WTC11 (cell line): ENCODE measurements at regions not wholly inside any gene's neighbourhood (a gene's known extent, or its start where the extent isn't known, plus 50 kb on each side); places are given as distances from the start of the nearest gene placed in this dataset.
A peak's percentile ranks its signal among the peaks of the same experiment; 100 is the strongest.

Source experiments
- ATAC-seq: fragments of 200-7000 bp; cut with Tn5 transposase; 2 replicates; pipeline ENCODE4 v1.10.0; 2021; ENCODE audit warnings: mild to moderate bottlenecking, moderate library complexity
- CTCF ChIA-PET: fragments of 300-600 bp; sonication (Branson Sonifier 250); formaldehyde crosslinking; loops from one replicate; lab custom pipeline; 2021; ENCODE audit warnings: antibody characterized with exemption; lab: Charles Lee
- POLR2A ChIA-PET: fragments of 350-600 bp; sonication (Branson Sonifier 250); formaldehyde crosslinking; loops from one replicate; lab custom pipeline; 2021; ENCODE audit warnings: antibody characterized with exemption; lab: Charles Lee
- DNase-seq: peaks from one replicate; pipeline ENCODE4 v3.0.0; 2021; ENCODE audit warnings: low spot score
- H3K27ac Mint-ChIP-seq: 2 replicates; pipeline ENCODE4 v1.8.0; 2021; ENCODE audit warnings: mixed read lengths
- H3K27me3 Mint-ChIP-seq: 2 replicates; pipeline ENCODE4 v1.8.0; 2021; ENCODE audit warnings: low read depth, mild to moderate bottlenecking, moderate library complexity, mixed read lengths
- H3K36me3 Mint-ChIP-seq: 2 replicates; pipeline ENCODE4 v1.8.0; 2021; ENCODE audit warnings: mixed read lengths
- H3K4me1 Mint-ChIP-seq: 2 replicates; pipeline ENCODE4 v1.8.0; 2022; ENCODE audit warnings: mixed read lengths
- H3K4me3 Mint-ChIP-seq: 2 replicates; pipeline ENCODE4 v1.8.0; 2021; ENCODE audit warnings: mild to moderate bottlenecking, moderate library complexity, mixed read lengths
- H3K9me3 Mint-ChIP-seq: 2 replicates; pipeline ENCODE4 v1.8.0; 2021; ENCODE audit warnings: mixed read lengths
- CBFB ChIP-seq: sonication (generic); formaldehyde crosslinking; IDR thresholded peaks from 2 replicates; pipeline ENCODE4 v1.8.1; 2022; ENCODE audit warnings: mild to moderate bottlenecking, low read depth, missing genetic modification reagents
- CREB1 ChIP-seq: sonication (generic); formaldehyde crosslinking; IDR thresholded peaks from 2 replicates; pipeline ENCODE4 v1.8.0; 2023; ENCODE audit warnings: mild to moderate bottlenecking, missing genetic modification reagents
- FOXJ3 ChIP-seq: sonication (generic); formaldehyde crosslinking; IDR thresholded peaks from 2 replicates; pipeline ENCODE4 v1.9.0; 2021; ENCODE audit warnings: missing genetic modification reagents, mild to moderate bottlenecking, borderline replicate concordance
- FOXK1 ChIP-seq: sonication (generic); formaldehyde crosslinking; IDR thresholded peaks from 2 replicates; pipeline ENCODE4 v1.8.0; 2022; ENCODE audit warnings: mild to moderate bottlenecking, moderate library complexity, missing genetic modification reagents
- MXD4 ChIP-seq: fragments of 250-450 bp; sonication (Bioruptor Pico); IDR thresholded peaks from 2 replicates; pipeline ENCODE4 v1.8.0; 2021; ENCODE audit warnings: mild to moderate bottlenecking, moderate library complexity, borderline replicate concordance
- NR2C2 ChIP-seq: sonication (generic); formaldehyde crosslinking; IDR thresholded peaks from 2 replicates; pipeline ENCODE4 v1.8.0; 2022; ENCODE audit warnings: mild to moderate bottlenecking, missing genetic modification reagents
- OVOL2 ChIP-seq: fragments of 250-450 bp; sonication (Bioruptor Pico); IDR thresholded peaks from 2 replicates; pipeline ENCODE4 v1.9.0; 2021; ENCODE audit warnings: mild to moderate bottlenecking, borderline replicate concordance
- SMAD3 ChIP-seq: sonication (generic); formaldehyde crosslinking; IDR thresholded peaks from 2 replicates; pipeline ENCODE4 v1.8.0; 2022; ENCODE audit warnings: missing genetic modification reagents, mild to moderate bottlenecking, borderline replicate concordance
- SOX15 ChIP-seq: fragments of 250-450 bp; sonication (Bioruptor Pico); IDR thresholded peaks from 2 replicates; pipeline ENCODE4 v1.9.0; 2021; ENCODE audit warnings: mild to moderate bottlenecking
- TEAD1 ChIP-seq: sonication (generic); formaldehyde crosslinking; IDR thresholded peaks from 2 replicates; pipeline ENCODE4 v1.8.0; 2022; ENCODE audit warnings: mild to moderate bottlenecking, missing genetic modification reagents
- ZNF121 ChIP-seq: sonication (generic); formaldehyde crosslinking; IDR thresholded peaks from 2 replicates; pipeline ENCODE4 v1.8.0; 2023; ENCODE audit warnings: missing genetic modification reagents
- ZNF219 ChIP-seq: sonication (generic); formaldehyde crosslinking; IDR thresholded peaks from 2 replicates; pipeline ENCODE4 v1.8.0; 2023; ENCODE audit warnings: missing genetic modification reagents, mild to moderate bottlenecking, borderline replicate concordance
- ZNF232 ChIP-seq: sonication (generic); formaldehyde crosslinking; IDR thresholded peaks from 2 replicates; pipeline ENCODE4 v1.8.0; 2022; ENCODE audit warnings: mild to moderate bottlenecking, missing genetic modification reagents
- TF ChIP-seq, protein P1 (sequence below): fragments of 250-450 bp; sonication (Bioruptor Pico); conservative IDR thresholded peaks from 2 replicates; pipeline ENCODE4 v1.9.0; 2021; ENCODE audit warnings: mild to moderate bottlenecking
- TF ChIP-seq, protein P2 (sequence below): sonication (generic); formaldehyde crosslinking; IDR thresholded peaks from 2 replicates; pipeline ENCODE4 v1.8.1; 2022; ENCODE audit warnings: missing genetic modification reagents, borderline replicate concordance
- TF ChIP-seq, protein P3 (sequence below): sonication (generic); formaldehyde crosslinking; conservative IDR thresholded peaks from 2 replicates; pipeline ENCODE4 v1.8.1; 2022; ENCODE audit warnings: mild to moderate bottlenecking, missing genetic modification reagents
- TF ChIP-seq, protein P4 (sequence below): sonication (generic); formaldehyde crosslinking; IDR thresholded peaks from 2 replicates; pipeline ENCODE4 v1.8.1; 2022; ENCODE audit warnings: low read depth, missing genetic modification reagents, borderline replicate concordance
- TF ChIP-seq, protein P5 (sequence below): fragments of 250-450 bp; sonication (Bioruptor Pico); IDR thresholded peaks from 2 replicates; pipeline ENCODE4 v2.1.2; 2022; ENCODE audit warnings: mild to moderate bottlenecking, moderate library complexity
- TF ChIP-seq, protein P6 (sequence below): sonication (generic); formaldehyde crosslinking; IDR thresholded peaks from 2 replicates; pipeline ENCODE4 v1.8.1; 2023; ENCODE audit warnings: mild to moderate bottlenecking, missing genetic modification reagents, moderate library complexity
- TF ChIP-seq, protein P7 (sequence below): sonication (generic); formaldehyde crosslinking; IDR thresholded peaks from 2 replicates; pipeline ENCODE4 v1.8.1; 2022; ENCODE audit warnings: low read depth, mild to moderate bottlenecking, moderate library complexity, missing genetic modification reagents, borderline replicate concordance
- TF ChIP-seq, protein P8 (sequence below): sonication (generic); formaldehyde crosslinking; IDR thresholded peaks from 2 replicates; pipeline ENCODE4 v1.8.1; 2022; ENCODE audit warnings: mild to moderate bottlenecking, moderate library complexity, missing genetic modification reagents
- TF ChIP-seq, protein P9 (sequence below): fragments of 250-450 bp; sonication (Bioruptor Pico); IDR thresholded peaks from 2 replicates; pipeline ENCODE4 v1.9.0; 2021; ENCODE audit warnings: mild to moderate bottlenecking

DNA sequence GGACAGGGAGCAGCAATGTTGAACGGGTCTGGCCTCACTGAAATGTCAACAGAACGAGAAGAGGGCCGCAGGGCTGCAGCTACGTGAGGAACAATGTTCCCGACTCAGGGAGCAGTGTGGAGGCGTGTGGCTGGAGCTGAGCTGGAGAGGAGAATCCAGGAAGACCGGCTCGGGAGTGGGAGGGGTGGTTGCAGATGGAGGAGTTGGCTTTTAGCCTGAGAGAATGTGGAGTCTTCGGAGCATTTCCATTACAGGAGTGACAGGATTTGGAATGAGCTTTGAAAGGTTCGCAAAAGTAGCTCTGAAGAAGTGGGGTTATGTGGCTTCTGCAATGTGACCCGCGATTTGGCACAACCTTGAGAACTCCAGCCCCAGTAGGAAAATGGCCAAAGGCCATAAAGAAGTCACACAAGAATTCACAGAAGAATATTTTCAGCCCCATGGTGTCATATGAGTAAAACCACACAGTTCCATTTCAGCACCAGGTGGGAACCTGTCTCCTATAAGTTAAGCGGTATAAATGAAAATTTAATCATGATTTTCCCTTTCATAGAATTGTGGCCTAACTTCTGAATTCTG lies 78.8 kb upstream of the NSMCE3 start:
- peak overlapping the region; percentile 39 for H3K27ac Mint-ChIP-seq
- H3K4me3 Mint-ChIP-seq, result no peak overlapping the region
- H3K4me1 Mint-ChIP-seq, result peaks cover 52% of the 10 kb centered on the region
- ChIA-PET POLR2A (interaction anchor here (0.5 kb wide), 1 partner anchor 186 kb away, joined by 7 read pairs; no protein-coding TSS in a partner anchor), CTCF (interaction anchor here (0.7 to 2.0 kb wide), 2 partner anchors 16 to 209 kb away, joined by 3 to 5 read pairs; no protein-coding TSS in a partner anchor)
- no peaks in the 10 kb centered on the region for H3K27me3 Mint-ChIP-seq
- no peaks in the 10 kb centered on the region for H3K9me3 Mint-ChIP-seq
- TF ChIP-seq, protein P1, sequence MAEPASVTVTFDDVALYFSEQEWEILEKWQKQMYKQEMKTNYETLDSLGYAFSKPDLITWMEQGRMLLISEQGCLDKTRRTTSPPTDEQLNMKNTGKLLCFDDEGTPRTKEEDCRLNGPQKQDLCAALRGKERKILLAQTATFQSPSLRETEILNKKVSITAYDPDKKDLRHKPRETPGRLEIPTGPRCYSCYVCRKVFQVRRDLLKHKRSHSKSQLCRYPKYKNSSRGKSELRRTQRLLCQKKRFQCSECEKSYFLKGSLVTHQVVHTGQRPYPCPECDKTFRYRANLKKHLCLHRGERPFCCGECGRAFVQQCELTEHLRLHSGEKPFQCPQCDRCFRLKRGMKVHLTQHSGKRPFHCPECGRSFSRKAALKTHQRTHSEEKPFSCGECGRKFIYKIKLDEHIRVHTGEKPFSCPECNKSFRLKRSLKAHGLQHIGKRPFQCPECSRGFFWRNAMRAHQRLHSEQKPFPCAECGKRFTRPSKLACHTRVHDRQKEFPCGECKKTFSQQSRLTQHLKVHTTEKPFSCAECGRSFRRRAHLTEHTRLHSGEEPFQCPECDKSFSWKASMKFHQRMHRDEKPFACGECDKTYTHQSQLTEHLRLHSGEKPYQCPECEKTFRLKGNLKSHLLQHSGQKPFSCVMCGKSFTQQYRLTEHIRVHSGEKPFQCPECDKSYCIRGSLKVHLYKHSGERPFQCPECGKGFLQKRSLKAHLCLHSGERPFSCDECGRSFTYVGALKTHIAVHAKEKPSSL (CRISPR knock-in tag), result no peak
- TF ChIP-seq, protein P2, sequence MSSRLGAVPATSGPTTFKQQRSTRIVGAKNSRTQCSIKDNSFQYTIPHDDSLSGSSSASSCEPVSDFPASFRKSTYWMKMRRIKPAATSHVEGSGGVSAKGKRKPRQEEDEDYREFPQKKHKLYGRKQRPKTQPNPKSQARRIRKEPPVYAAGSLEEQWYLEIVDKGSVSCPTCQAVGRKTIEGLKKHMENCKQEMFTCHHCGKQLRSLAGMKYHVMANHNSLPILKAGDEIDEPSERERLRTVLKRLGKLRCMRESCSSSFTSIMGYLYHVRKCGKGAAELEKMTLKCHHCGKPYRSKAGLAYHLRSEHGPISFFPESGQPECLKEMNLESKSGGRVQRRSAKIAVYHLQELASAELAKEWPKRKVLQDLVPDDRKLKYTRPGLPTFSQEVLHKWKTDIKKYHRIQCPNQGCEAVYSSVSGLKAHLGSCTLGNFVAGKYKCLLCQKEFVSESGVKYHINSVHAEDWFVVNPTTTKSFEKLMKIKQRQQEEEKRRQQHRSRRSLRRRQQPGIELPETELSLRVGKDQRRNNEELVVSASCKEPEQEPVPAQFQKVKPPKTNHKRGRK, result no peak
- TF ChIP-seq OVOL2 (no peak), CBFB (no peak), NR2C2 (CRISPR knock-in tag) (no peak), FOXK1 (no peak), FOXJ3 (no peak), TEAD1 (no peak), ZNF219 (CRISPR knock-in tag) (no peak), SOX15 (CRISPR knock-in tag) (no peak), MXD4 (CRISPR knock-in tag) (no peak), ZNF232 (CRISPR knock-in tag) (no peak)
- TF ChIP-seq, protein P3, sequence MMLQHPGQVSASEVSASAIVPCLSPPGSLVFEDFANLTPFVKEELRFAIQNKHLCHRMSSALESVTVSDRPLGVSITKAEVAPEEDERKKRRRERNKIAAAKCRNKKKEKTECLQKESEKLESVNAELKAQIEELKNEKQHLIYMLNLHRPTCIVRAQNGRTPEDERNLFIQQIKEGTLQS (CRISPR knock-in tag), result no peak
- TF ChIP-seq, protein P4, sequence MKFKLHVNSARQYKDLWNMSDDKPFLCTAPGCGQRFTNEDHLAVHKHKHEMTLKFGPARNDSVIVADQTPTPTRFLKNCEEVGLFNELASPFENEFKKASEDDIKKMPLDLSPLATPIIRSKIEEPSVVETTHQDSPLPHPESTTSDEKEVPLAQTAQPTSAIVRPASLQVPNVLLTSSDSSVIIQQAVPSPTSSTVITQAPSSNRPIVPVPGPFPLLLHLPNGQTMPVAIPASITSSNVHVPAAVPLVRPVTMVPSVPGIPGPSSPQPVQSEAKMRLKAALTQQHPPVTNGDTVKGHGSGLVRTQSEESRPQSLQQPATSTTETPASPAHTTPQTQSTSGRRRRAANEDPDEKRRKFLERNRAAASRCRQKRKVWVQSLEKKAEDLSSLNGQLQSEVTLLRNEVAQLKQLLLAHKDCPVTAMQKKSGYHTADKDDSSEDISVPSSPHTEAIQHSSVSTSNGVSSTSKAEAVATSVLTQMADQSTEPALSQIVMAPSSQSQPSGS, result no peak
- TF ChIP-seq, protein P5, sequence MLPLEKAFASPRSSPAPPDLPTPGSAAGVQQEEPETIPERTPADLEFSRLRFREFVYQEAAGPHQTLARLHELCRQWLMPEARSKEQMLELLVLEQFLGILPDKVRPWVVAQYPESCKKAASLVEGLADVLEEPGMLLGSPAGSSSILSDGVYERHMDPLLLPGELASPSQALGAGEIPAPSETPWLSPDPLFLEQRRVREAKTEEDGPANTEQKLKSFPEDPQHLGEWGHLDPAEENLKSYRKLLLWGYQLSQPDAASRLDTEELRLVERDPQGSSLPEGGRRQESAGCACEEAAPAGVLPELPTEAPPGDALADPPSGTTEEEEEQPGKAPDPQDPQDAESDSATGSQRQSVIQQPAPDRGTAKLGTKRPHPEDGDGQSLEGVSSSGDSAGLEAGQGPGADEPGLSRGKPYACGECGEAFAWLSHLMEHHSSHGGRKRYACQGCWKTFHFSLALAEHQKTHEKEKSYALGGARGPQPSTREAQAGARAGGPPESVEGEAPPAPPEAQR (CRISPR knock-in tag), result no peak
- DNase-seq (peak; percentile 42), ATAC-seq (peak; percentile 21; the same call in 1 of the 2 replicates)
- H3K36me3 Mint-ChIP-seq, result no peaks in the 10 kb centered on the region

DNA sequence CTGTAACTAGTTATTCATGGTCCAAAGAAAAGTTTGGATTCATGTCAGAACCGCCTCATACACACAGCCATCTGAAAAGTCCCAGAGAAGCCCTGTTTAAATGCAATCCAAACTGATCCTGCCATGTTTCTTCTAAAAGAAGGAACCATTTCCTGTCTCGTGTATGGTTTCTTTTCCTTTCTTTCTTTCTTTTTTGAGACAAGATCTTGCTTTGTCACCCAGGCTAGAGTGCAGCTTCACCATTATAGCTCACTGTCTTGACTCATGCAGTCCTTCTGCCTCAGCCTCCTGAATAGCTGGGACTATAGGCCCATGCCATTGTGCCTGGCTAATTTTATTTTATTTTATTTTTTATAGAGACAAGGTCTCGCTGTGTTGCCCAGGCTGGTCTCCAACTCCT lies 77.4 kb upstream of the NSMCE3 start:
- Mint-ChIP-seq H3K9me3 (no peaks in the 10 kb centered on the region), H3K36me3 (no peaks in the 10 kb centered on the region), H3K4me3 (no peak overlapping the region), H3K27me3 (no peaks in the 10 kb centered on the region), H3K27ac (no peak overlapping the region), H3K4me1 (peaks cover 65% of the 10 kb centered on the region)
- ATAC-seq, result no peak
- CTCF ChIA-PET, result interaction anchor here (1.5 to 3.1 kb wide), 2 partner anchors 207 to 267 kb away, joined by 6 to 39 read pairs; no protein-coding TSS in a partner anchor
- DNase-seq, result no peak
- POLR2A ChIA-PET, result no interaction called here
- TF ChIP-seq, protein P6, sequence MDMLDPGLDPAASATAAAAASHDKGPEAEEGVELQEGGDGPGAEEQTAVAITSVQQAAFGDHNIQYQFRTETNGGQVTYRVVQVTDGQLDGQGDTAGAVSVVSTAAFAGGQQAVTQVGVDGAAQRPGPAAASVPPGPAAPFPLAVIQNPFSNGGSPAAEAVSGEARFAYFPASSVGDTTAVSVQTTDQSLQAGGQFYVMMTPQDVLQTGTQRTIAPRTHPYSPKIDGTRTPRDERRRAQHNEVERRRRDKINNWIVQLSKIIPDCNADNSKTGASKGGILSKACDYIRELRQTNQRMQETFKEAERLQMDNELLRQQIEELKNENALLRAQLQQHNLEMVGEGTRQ (CRISPR knock-in tag), result no peak
- TF ChIP-seq, protein P7, sequence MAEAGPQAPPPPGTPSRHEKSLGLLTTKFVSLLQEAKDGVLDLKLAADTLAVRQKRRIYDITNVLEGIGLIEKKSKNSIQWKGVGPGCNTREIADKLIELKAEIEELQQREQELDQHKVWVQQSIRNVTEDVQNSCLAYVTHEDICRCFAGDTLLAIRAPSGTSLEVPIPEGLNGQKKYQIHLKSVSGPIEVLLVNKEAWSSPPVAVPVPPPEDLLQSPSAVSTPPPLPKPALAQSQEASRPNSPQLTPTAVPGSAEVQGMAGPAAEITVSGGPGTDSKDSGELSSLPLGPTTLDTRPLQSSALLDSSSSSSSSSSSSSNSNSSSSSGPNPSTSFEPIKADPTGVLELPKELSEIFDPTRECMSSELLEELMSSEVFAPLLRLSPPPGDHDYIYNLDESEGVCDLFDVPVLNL (CRISPR knock-in tag), result no peak
- TF ChIP-seq, protein P8, sequence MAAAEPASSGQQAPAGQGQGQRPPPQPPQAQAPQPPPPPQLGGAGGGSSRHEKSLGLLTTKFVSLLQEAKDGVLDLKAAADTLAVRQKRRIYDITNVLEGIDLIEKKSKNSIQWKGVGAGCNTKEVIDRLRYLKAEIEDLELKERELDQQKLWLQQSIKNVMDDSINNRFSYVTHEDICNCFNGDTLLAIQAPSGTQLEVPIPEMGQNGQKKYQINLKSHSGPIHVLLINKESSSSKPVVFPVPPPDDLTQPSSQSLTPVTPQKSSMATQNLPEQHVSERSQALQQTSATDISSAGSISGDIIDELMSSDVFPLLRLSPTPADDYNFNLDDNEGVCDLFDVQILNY (CRISPR knock-in tag), result no peak
- no peak for TF ChIP-seq SMAD3 (CRISPR knock-in tag)
- TF ChIP-seq, protein P3 (CRISPR knock-in tag), result no peak
- no peak for TF ChIP-seq CREB1
- TF ChIP-seq, protein P9, sequence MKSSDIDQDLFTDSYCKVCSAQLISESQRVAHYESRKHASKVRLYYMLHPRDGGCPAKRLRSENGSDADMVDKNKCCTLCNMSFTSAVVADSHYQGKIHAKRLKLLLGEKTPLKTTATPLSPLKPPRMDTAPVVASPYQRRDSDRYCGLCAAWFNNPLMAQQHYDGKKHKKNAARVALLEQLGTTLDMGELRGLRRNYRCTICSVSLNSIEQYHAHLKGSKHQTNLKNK (CRISPR knock-in tag), result no peak
- TF ChIP-seq ZNF121 (CRISPR knock-in tag), result no peak
- TF ChIP-seq, protein P5 (CRISPR knock-in tag), result no peak
